Heart left ventricle (tissue), 13 donors: ENCODE measurements at regions not wholly inside any gene's neighbourhood (a gene's known extent, or its start where the extent isn't known, plus 50 kb on each side); places are given as distances from the start of the nearest gene placed in this dataset.

Experiments used
- CTCF ChIP-seq, 12 donors: fragments of 200-600 bp; sonication (generic) in 4 of 12; IDR thresholded peaks; one replicate each; pipeline versions ENCODE4 v1.5.0 to v1.8.0; 2018 to 2022; ENCODE audit warnings: antibody characterized with exemption in 12 of 12, mild to moderate bottlenecking in 5 of 12
- POLR2A ChIP-seq, 2 donors: fragments of 450-650 bp; IDR thresholded peaks; one replicate each; pipeline ENCODE4 v1.6.1; 2017; ENCODE audit warnings: antibody characterized with exemption in 2 of 2, mild to moderate bottlenecking in 2 of 2, moderate library complexity in 2 of 2
- donor health status: ischemic (EF 13 %, LVEDD 7.1; RV severe dilation, severe dysfunction).
- donor health status: DM: no; HTN: yes; CAD: no.
- donor health status: DM: no; HTN: no; CAD: no.
- donor health status: ischemic (EF 25% LVEDD 6.9; RV normal size, moderate dysfunction).
- donor health status: ischemic (EF 25% LVEDD 5.7; RV mildly dilated, moderate dysfunction).
- donor health status: ischemic (EF 35%, LVEDD 5.7; RV mildly dilated, moderate dysfunction).
- donor health status: nonischemic (EF 11% LVEDD 7.7; RV severe dilation, severe dysfunction).
- donor health status: DM: yes; HTN: yes; CAD: no.
- donor health status: PGD.
- donor health status: ischemic (EF 29% LVEDD 5.4; RV normal size, mild dysfunction).
- donor health status: nonischemic (EF 23%, LVEDD 6.1; RV moderate dilation, normal function).

- TF ChIP-seq CTCF (IDR thresholded peaks at IDR 0.05) (no peak), POLR2A (IDR thresholded peaks at IDR 0.05) (no peak)
These were observed 422.9 kb downstream of the RAD51AP2 start for GRCh38 chr2:17095340-17095739.
